ENCODE measurements at regions not wholly inside any gene's neighbourhood (a gene's known extent, or its start where the extent isn't known, plus 50 kb on each side); places are given as distances from the start of the nearest gene placed in this dataset.

DNA sequence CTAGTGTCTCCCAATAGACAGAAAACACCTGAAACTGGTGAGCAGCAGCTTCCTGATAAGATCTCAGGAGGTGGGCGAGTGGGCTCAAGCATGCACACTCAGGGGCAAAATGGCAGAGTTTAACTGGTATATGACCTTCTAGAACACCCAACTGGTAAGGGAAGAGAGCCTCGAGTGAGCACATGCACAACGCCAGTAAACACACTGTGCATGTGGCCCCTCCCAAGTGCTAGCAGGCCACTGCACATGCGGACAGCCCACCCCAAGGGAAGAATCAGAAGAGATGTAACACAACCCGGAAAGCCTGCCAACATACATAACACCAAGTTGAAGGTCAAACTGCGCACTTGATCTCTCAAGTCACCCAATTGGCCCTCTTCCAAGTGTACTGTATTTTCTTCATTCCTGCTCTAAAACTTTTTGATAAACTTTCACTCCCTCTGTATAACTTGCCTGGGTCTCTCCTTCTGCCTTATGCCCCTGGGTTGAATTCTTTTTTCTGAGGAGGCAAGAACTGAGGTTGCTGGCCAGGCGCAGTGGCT lies 138.2 kb downstream of the GLUL start:
- POLR2A ChIA-PET, result interaction anchor here (1.4 to 2.1 kb wide), 2 partner anchors 13 to 139 kb away, joined by 4 to 7 read pairs; partner anchors contain the start of gene GLUL
- TF ChIP-seq ZNF232 (CRISPR knock-in tag; IDR thresholded peaks at IDR 0.05) (no peak), ZSCAN29 (IDR thresholded peaks at IDR 0.05) (no peak), DMBX1 (CRISPR knock-in tag; IDR thresholded peaks at IDR 0.05; ENCODE audit: borderline replicate concordance) (no peak), ESRRA (IDR thresholded peaks at IDR 0.05; ENCODE audit: borderline replicate concordance, low read depth) (peak; percentile 65), KAT7 (CRISPR knock-in tag; IDR thresholded peaks at IDR 0.05; ENCODE audit: borderline replicate concordance) (no peak), PRPF4 (IDR thresholded peaks at IDR 0.05; ENCODE audit: insufficient read depth, low read depth, low read length, poor library complexity, severe bottlenecking) (no peak), TEAD1 (CRISPR knock-in tag; IDR thresholded peaks at IDR 0.05) (no peak), ZNF766 (CRISPR knock-in tag; conservative IDR thresholded peaks at IDR 0.05) (no peak), MAX (CRISPR knock-in tag; IDR thresholded peaks at IDR 0.05) (peak; percentile 52; the same call in 1 of the 2 replicates), SRF (CRISPR knock-in tag; IDR thresholded peaks at IDR 0.05) (no peak), THRA (IDR thresholded peaks at IDR 0.05) (no peak)
- TF ChIP-seq, protein P1, sequence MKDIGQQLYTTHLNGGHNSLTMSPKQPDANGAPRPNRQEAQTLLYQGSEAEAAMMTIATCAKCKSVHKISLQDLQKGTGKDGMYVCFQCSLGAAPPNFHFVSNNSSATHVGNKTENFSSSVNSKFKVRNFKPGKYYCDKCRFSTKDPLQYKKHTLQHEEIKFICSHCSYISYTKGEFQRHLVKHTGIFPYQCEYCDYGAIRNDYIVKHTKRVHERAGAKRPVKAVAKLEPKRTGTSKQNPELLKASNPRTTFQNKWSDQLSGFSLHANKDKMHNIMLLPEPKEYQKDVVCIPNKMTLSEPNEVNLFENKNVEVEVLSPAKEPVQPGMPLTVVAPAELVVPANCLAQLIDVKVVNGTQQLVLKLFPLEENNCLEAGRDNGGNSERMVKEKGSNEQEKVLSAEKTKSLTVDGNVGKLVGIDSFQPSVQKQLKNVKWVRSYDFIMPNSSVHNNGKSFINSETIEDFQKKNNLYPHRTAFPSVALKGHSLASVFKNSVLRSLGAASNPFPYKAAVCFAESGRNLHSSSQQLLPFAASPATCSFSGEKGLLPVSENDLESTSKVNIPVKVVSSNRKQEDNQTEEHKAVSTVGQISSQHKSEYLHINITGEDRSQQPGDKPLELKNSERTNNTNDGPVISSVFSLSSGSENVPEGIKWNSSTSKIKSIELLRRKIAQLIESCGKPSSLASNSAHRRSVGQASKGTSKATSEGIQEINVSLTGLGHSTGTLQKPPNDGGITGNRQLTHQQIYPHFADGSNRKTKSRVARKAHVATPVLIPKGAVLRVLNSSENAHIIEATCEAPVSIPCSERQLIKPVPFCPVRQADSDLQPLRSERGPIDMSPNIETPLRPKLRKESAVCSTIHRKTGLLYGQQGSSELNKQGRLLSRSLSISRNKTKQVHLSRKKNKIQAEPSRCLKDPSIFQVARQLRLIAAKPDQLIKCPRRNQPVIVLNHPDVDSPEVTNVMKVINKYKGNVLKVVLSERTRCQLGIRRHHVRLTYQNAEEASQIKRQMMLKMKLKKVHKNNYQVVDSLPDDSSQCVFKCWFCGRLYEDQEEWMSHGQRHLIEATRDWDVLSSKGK (CRISPR knock-in tag; IDR thresholded peaks at IDR 0.05), result no peak
- TF ChIP-seq, protein P2, sequence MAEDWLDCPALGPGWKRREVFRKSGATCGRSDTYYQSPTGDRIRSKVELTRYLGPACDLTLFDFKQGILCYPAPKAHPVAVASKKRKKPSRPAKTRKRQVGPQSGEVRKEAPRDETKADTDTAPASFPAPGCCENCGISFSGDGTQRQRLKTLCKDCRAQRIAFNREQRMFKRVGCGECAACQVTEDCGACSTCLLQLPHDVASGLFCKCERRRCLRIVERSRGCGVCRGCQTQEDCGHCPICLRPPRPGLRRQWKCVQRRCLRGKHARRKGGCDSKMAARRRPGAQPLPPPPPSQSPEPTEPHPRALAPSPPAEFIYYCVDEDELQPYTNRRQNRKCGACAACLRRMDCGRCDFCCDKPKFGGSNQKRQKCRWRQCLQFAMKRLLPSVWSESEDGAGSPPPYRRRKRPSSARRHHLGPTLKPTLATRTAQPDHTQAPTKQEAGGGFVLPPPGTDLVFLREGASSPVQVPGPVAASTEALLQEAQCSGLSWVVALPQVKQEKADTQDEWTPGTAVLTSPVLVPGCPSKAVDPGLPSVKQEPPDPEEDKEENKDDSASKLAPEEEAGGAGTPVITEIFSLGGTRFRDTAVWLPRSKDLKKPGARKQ (CRISPR knock-in tag; IDR thresholded peaks at IDR 0.05), result no peak
- TF ChIP-seq, protein P3, sequence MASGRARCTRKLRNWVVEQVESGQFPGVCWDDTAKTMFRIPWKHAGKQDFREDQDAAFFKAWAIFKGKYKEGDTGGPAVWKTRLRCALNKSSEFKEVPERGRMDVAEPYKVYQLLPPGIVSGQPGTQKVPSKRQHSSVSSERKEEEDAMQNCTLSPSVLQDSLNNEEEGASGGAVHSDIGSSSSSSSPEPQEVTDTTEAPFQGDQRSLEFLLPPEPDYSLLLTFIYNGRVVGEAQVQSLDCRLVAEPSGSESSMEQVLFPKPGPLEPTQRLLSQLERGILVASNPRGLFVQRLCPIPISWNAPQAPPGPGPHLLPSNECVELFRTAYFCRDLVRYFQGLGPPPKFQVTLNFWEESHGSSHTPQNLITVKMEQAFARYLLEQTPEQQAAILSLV (tag; IDR thresholded peaks at IDR 0.05), result no peak

More for the DNA sequence above, 138.2 kb downstream of the GLUL start:
- DNase-seq (ENCODE audit: extremely low read depth in 1 of 4, low spot score in 3 of 4) (peak in 1 of 4 experiments; percentile 37), ATAC-seq (no peak), FAIRE-seq (no peak)
- Histone ChIP-seq H3K9me3 (replicated peaks; ENCODE audit: control insufficient read depth, insufficient read depth, low read depth, low read length) (no peaks in the 10 kb centered on the region), H4K20me1 (replicated peaks; ENCODE audit: control insufficient read depth, insufficient read depth, low read length) (no peaks in the 10 kb centered on the region), H2AFZ (ENCODE audit: low read depth, low read length) (peak overlapping the region; percentile 6; the same call in 1 of the 2 replicates), H3K9ac (ENCODE audit: insufficient read depth in 1 of 2, low read depth in 2 of 2, low read length in 2 of 2) (no peak overlapping the region), H3K4me2 (ENCODE audit: insufficient read depth, low read length) (no peak overlapping the region), H3K27me3 (ENCODE audit: control insufficient read depth in 2 of 2, insufficient read depth in 2 of 2, low read length in 2 of 2) (no peaks in the 10 kb centered on the region), H3K4me1 (replicated peaks in 1 of 2; ENCODE audit: control insufficient read depth in 2 of 2, insufficient read depth in 2 of 2, low read length in 2 of 2) (peaks cover 21 to 26% of the 10 kb centered on the region in 2 experiments; a peak in 4 of 5 replicates), H3K36me3 (ENCODE audit: control insufficient read depth, insufficient read depth, low read length) (no peaks in the 10 kb centered on the region), H3K79me2 (ENCODE audit: control insufficient read depth, insufficient read depth, low read length) (no peaks in the 10 kb centered on the region), H3K9me1 (ENCODE audit: control insufficient read depth, insufficient read depth, low read length) (no peaks in the 10 kb centered on the region), H3K4me3 (no peak overlapping the region), H3K27ac (ENCODE audit: extremely low read depth, low read depth, low read length) (no peak overlapping the region)
- CTCF ChIA-PET (ENCODE audit: low intra/inter-chr PET ratio), result no interaction called here
- no TSS peak for BruUV-seq (replicated peaks)
- intact Hi-C loops (cut with micrococcal nuclease), result no loop called here
- 46% methylated on average over 7 of the region's 7 CpGs for WGBS (ENCODE audit: insufficient coverage, low coverage, missing lambda C conversion rate)
- in situ Hi-C loops (cut with MboI), result no loop called here

Measured in K562 (cell line).